Panc1 (cell line): ENCODE measurements at regions not wholly inside any gene's neighbourhood (a gene's known extent, or its start where the extent isn't known, plus 50 kb on each side); places are given as distances from the start of the nearest gene placed in this dataset.

Experiments
- ATAC-seq: fragments of 200-7000 bp; cut with Tn5 transposase; 2 replicates; pipeline ENCODE4 v1.9.1; 2020; ENCODE audit warnings: mild to moderate bottlenecking, moderate library complexity
- BruUV-seq: library from RNA; stranded (reverse); fragments of 400-500 nt; replicated peaks from 2 replicates; lab custom pipeline; 2021; lab: Mats Ljungman, UMichigan
- CTCF ChIA-PET: fragments of 300-600 bp; sonication (Branson Sonifier 250); formaldehyde crosslinking; loops from one replicate; lab custom pipeline; 2022; ENCODE audit warnings: antibody characterized with exemption; lab: Charles Lee
- POLR2A ChIA-PET: fragments of 300-600 bp; sonication (Branson Sonifier 250); formaldehyde crosslinking; loops from one replicate; lab custom pipeline; 2022; ENCODE audit warnings: antibody characterized with exemption; lab: Charles Lee
- DNase-seq: peaks from one replicate; pipeline ENCODE4 v3.0.0-alpha.2; 2010; ENCODE audit warnings: low read depth, low spot score
- H3K27ac ChIP-seq: 2 replicates; pipeline ENCODE4 v1.5.1; 2011; ENCODE audit warnings: mild to moderate bottlenecking, low read length, inconsistent platforms
- H3K27me3 ChIP-seq: fragments of 200-500 bp; sonication (Bioruptor generic); 2 replicates; pipeline ENCODE4 v1.6.0; 2014; ENCODE audit warnings: low read length, inconsistent platforms; ENCODE audit not compliant: control insufficient read depth, insufficient read depth
- H3K36me3 ChIP-seq: fragments of 200-500 bp; sonication (Bioruptor generic); 2 replicates; pipeline ENCODE4 v1.5.1; 2014; ENCODE audit warnings: inconsistent platforms, mild to moderate bottlenecking, low read length, moderate library complexity; ENCODE audit not compliant: control insufficient read depth, insufficient read depth
- H3K4me1 ChIP-seq: 2 replicates; pipeline ENCODE4 v1.5.1; 2011; ENCODE audit warnings: inconsistent platforms, mild to moderate bottlenecking, low read length, moderate library complexity; ENCODE audit not compliant: control insufficient read depth, insufficient read depth
- H3K4me3 ChIP-seq, 2 experiments: 2 replicates each; pipeline ENCODE4 v1.5.1; 2011 to 2012; ENCODE audit warnings: low read depth in 2 of 2, low read length in 2 of 2, mild to moderate bottlenecking in 2 of 2, inconsistent platforms in 1 of 2, moderate library complexity in 1 of 2
- H3K9me3 ChIP-seq: fragments of 200-500 bp; sonication (Bioruptor generic); 2 replicates; pipeline ENCODE4 v1.5.1; 2014; ENCODE audit warnings: low read depth, mild to moderate bottlenecking, inconsistent platforms, low read length, moderate library complexity; ENCODE audit not compliant: control insufficient read depth, insufficient read depth
- POLR2AphosphoS5 ChIP-seq: IDR thresholded peaks from 2 replicates; pipeline ENCODE4 v1.6.1; 2012; ENCODE audit warnings: mild to moderate bottlenecking, low read depth, low read length, moderate library complexity
- REST ChIP-seq, 2 experiments: IDR thresholded peaks; 2 replicates each; pipeline ENCODE4 v1.6.1; 2011 to 2012; ENCODE audit warnings: low read depth in 2 of 2, control low read depth in 1 of 2, low read length in 1 of 2, mild to moderate bottlenecking in 1 of 2, moderate library complexity in 1 of 2; ENCODE audit not compliant: insufficient read depth in 1 of 2
- SIN3A ChIP-seq: IDR thresholded peaks from 2 replicates; pipeline ENCODE4 v1.6.1; 2012; ENCODE audit warnings: low read depth, mild to moderate bottlenecking, low read length, moderate library complexity, borderline replicate concordance; ENCODE audit not compliant: insufficient read depth
- TCF7L2 ChIP-seq: IDR thresholded peaks from 2 replicates; pipeline ENCODE4 v1.6.1; 2011; ENCODE audit warnings: mild to moderate bottlenecking, low read depth, low read length, inconsistent platforms
- in situ Hi-C: cut with HindIII; loops from 2 replicates; pipeline ENCODE4 v1.10.0; 2016; ENCODE audit warnings: low sequenced_read_pairs, low pct_unique_long_range_greater_than_20kb
- intact Hi-C: fragments of 100-400 bp; cut with micrococcal nuclease; formaldehyde crosslinking; loops from one replicate; pipeline ENCODE4 v1.10.0; 2022; ENCODE audit not compliant: unreplicated experiment
- TF ChIP-seq, protein P1 (sequence below): fragments of 450-650 bp; IDR thresholded peaks from 2 replicates; pipeline ENCODE4 v1.5.1; 2017; ENCODE audit warnings: mild to moderate bottlenecking

DNA sequence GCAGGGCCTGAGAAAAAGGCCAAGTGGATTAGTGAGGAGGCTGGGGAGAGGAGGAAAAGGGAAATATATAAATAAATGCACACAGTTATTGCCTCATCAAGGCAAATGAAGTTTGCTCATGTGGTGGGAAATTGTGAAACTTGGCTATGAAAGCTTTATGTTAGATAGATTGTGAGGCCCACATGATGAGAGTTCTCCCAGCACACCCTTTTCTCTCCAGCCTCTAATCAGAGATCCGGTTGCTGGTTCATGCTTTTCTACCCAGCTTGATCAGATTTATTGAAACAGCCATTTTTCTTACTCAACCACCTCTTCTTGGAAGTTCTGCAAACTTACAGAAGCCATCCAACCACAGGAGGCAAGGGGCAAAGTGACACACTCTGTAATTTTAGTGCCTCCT lies 125.8 kb upstream of the KLF4 start:
- Histone ChIP-seq H3K36me3 (no peaks in the 10 kb centered on the region), H3K27me3 (no peaks in the 10 kb centered on the region), H3K27ac (no peak overlapping the region), H3K4me1 (no peaks in the 10 kb centered on the region), H3K4me3 (no peak overlapping the region), H3K9me3 (no peaks in the 10 kb centered on the region)
- DNase-seq (no peak), ATAC-seq (no peak)
- CTCF ChIA-PET, result no interaction called here
- POLR2A ChIA-PET, result no interaction called here
- no TSS peak for BruUV-seq
- TF ChIP-seq TCF7L2 (no peak), REST (IDR thresholded peaks at IDR 0.05; ENCODE audit: insufficient read depth in 1 of 2, low read depth in 2 of 2, low read length in 1 of 2) (no peak), POLR2AphosphoS5 (no peak), SIN3A (no peak)
- TF ChIP-seq, protein P1, sequence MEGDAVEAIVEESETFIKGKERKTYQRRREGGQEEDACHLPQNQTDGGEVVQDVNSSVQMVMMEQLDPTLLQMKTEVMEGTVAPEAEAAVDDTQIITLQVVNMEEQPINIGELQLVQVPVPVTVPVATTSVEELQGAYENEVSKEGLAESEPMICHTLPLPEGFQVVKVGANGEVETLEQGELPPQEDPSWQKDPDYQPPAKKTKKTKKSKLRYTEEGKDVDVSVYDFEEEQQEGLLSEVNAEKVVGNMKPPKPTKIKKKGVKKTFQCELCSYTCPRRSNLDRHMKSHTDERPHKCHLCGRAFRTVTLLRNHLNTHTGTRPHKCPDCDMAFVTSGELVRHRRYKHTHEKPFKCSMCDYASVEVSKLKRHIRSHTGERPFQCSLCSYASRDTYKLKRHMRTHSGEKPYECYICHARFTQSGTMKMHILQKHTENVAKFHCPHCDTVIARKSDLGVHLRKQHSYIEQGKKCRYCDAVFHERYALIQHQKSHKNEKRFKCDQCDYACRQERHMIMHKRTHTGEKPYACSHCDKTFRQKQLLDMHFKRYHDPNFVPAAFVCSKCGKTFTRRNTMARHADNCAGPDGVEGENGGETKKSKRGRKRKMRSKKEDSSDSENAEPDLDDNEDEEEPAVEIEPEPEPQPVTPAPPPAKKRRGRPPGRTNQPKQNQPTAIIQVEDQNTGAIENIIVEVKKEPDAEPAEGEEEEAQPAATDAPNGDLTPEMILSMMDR, result no peak
- in situ Hi-C loops, result no loop called here
- intact Hi-C loops, result no loop called here

- H3K9me3 ChIP-seq, result no peaks in the 10 kb centered on the region
- no peaks in the 10 kb centered on the region for H3K4me1 ChIP-seq
- ChIA-PET POLR2A (no interaction called here), CTCF (no interaction called here)
- no peak for DNase-seq
- in situ Hi-C loops, result no loop called here
- no peak overlapping the region for H3K4me3 ChIP-seq
- intact Hi-C loops, result no loop called here
- no peak for TF ChIP-seq POLR2AphosphoS5
- TF ChIP-seq REST (IDR thresholded peaks at IDR 0.05; ENCODE audit: insufficient read depth in 1 of 2, low read depth in 2 of 2, low read length in 1 of 2), result no peak
- no peak for TF ChIP-seq TCF7L2
- TF ChIP-seq SIN3A, result no peak
- TF ChIP-seq, protein P1, result no peak
- no TSS peak for BruUV-seq
- H3K27ac ChIP-seq, result no peak overlapping the region
- ATAC-seq, result no peak
- no peaks in the 10 kb centered on the region for H3K27me3 ChIP-seq
- H3K36me3 ChIP-seq, result no peaks in the 10 kb centered on the region
Observed at GRCh38 chr9:107614765-107615164, 125.2 kb upstream of the KLF4 start.
